GM18858 (cell line): ENCODE measurements at regions not wholly inside any gene's neighbourhood (a gene's known extent, or its start where the extent isn't known, plus 50 kb on each side); places are given as distances from the start of the nearest gene placed in this dataset.
A peak's percentile ranks its signal among the peaks of the same experiment; 100 is the strongest.

ENCODE experiments used
- ATAC-seq: cut with Tn5 transposase; IDR thresholded peaks from one replicate; pipeline ENCODE4 v1.9.1; 2021; ENCODE audit not compliant: unreplicated experiment

- no peak for ATAC-seq
Measured at GRCh38 chr10:105989995-105990394, 1174.5 kb downstream of the SORCS1 start.

GRCh38 chr10:105988848-105989247 lies 1175.7 kb downstream of the SORCS1 start:
- ATAC-seq, result no peak

GRCh38 chr10:105986912-105987635 lies 1177.4 kb downstream of the SORCS1 start:
- no peak for ATAC-seq

GRCh38 chr10:105986486-105986885 lies 1178.0 kb downstream of the SORCS1 start:
- no peak for ATAC-seq

- no peak for ATAC-seq
Measured at GRCh38 chr10:105982735-105983134, 1181.8 kb downstream of the SORCS1 start.

- ATAC-seq, result no peak
Measured at GRCh38 chr10:105981679-105982078, 1182.8 kb downstream of the SORCS1 start.

GRCh38 chr10:105974803-105975456 lies 1189.6 kb downstream of the SORCS1 start:
- peak; percentile 57 for ATAC-seq

GRCh38 chr10:105973902-105974301 lies 1190.6 kb downstream of the SORCS1 start:
- no peak for ATAC-seq

- no peak for ATAC-seq
Measured at GRCh38 chr10:105973360-105973759, 1191.1 kb downstream of the SORCS1 start.

GRCh38 chr10:105971460-105971859 lies 1193.0 kb downstream of the SORCS1 start:
- ATAC-seq, result no peak

GRCh38 chr10:105969884-105970377 lies 1194.6 kb downstream of the SORCS1 start:
- no peak for ATAC-seq

- ATAC-seq, result no peak
Measured at GRCh38 chr10:105968666-105969065, 1195.8 kb downstream of the SORCS1 start.

GRCh38 chr10:105967256-105967655 lies 1197.2 kb downstream of the SORCS1 start:
- ATAC-seq, result no peak

- ATAC-seq, result no peak
Measured at GRCh38 chr10:105965141-105965540, 1199.4 kb downstream of the SORCS1 start.

- ATAC-seq, result no peak
Measured at GRCh38 chr10:105964009-105964408, 1200.5 kb downstream of the SORCS1 start.

- ATAC-seq, result no peak
Measured at GRCh38 chr10:105963334-105963884, 1201.1 kb downstream of the SORCS1 start.

- no peak for ATAC-seq
Measured at GRCh38 chr10:105956550-105956949, 1208.0 kb downstream of the SORCS1 start.

- no peak for ATAC-seq
Measured at GRCh38 chr10:105953861-105954260, 1210.6 kb downstream of the SORCS1 start.

GRCh38 chr10:105953056-105953455 lies 1211.5 kb downstream of the SORCS1 start:
- no peak for ATAC-seq

- ATAC-seq, result peak; percentile 98
Measured at GRCh38 chr10:105952153-105952552, 1212.4 kb downstream of the SORCS1 start.

GRCh38 chr10:105950410-105950809 lies 1214.1 kb downstream of the SORCS1 start:
- peak; percentile 30 for ATAC-seq

GRCh38 chr10:105949721-105950120 lies 1214.8 kb downstream of the SORCS1 start:
- ATAC-seq, result no peak
